Neural progenitor cell (in vitro differentiated cells): ENCODE measurements at regions not wholly inside any gene's neighbourhood (a gene's known extent, or its start where the extent isn't known, plus 50 kb on each side); places are given as distances from the start of the nearest gene placed in this dataset.

Source experiments
- CTCF ChIP-seq: fragments of 200-600 bp; sonication (generic); IDR thresholded peaks from 2 replicates; pipeline ENCODE4 v1.5.1; 2017; ENCODE audit warnings: antibody characterized with exemption, mild to moderate bottlenecking
- EZH2 ChIP-seq: fragments of 200-600 bp; sonication (generic); IDR thresholded peaks from 2 replicates; pipeline ENCODE4 v1.6.1; 2017; ENCODE audit warnings: antibody characterized with exemption, mild to moderate bottlenecking, moderate library complexity
- EZH2phosphoT487 ChIP-seq: fragments of 200-600 bp; sonication (generic); IDR thresholded peaks from 2 replicates; pipeline ENCODE4 v1.6.1; 2017; ENCODE audit warnings: antibody characterized with exemption

- TF ChIP-seq CTCF (no peak), EZH2phosphoT487 (no peak), EZH2 (no peak)
Observed at GRCh38 chr5:159481751-159482150, 151.5 kb upstream of the IL12B start.
